ENCODE measurements at regions not wholly inside any gene's neighbourhood (a gene's known extent, or its start where the extent isn't known, plus 50 kb on each side); places are given as distances from the start of the nearest gene placed in this dataset.
A peak's percentile ranks its signal among the peaks of the same experiment; 100 is the strongest.

DNA sequence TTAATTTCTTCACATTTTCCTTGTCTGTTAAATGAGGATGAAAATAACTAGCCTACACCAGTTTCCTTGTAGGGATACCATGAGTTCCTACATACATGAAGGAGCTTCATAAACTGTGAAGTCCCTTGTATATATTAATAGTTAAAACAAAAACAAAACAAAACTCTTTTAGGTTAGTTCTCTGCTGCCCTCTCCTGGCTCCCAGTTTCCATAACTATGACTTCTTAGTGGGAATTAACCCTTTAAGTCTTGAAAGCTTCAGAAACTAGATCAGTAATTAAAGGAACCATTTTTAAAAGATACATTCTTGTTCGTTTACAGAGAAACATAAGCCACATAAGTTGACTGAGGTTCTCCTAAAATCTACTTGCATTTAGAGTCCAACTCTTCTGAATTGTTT, 500.0 kb upstream of the C9orf72 start:
- TF ChIP-seq CTCF (IDR thresholded peaks at IDR 0.05) (peak; percentile 12 to 55 (median 24)), POLR2A (IDR thresholded peaks at IDR 0.05) (no peak)

All from testis (tissue), 2 donors.